Fibroblast of skin of abdomen (primary cell): ENCODE measurements at regions not wholly inside any gene's neighbourhood (a gene's known extent, or its start where the extent isn't known, plus 50 kb on each side); places are given as distances from the start of the nearest gene placed in this dataset.
"Not testable (repeated sequence)": the region's sequence is repeated elsewhere in the genome, so short reads cannot be mapped to it uniquely, and the experiment has no call there.

Experiments
- DNase-seq: peaks from one replicate; pipeline ENCODE4 v3.0.0-alpha.2; 2013

GRCh38 chr11:104704146-104704830 is 194.0 kb downstream of the CASP12 start:
- no peak for DNase-seq

DNA sequence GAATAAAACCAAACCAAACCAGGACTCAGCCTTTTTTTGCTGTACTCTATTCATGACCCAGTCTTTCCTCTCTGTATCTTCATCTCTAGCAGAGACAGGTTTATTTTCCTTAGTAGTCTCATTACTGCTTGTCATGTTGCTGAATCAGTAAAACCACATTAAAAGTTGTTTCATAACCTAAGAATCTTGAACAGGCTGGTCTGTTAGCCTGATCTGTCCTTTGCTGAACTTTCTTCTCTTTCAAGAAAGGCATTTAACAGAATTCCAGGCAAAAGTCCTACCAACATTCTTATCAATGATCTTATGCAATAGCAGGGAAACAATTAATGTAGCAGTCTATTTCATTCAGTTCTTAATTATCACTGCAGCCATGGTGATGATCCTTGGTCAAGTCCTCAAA is 197.7 kb downstream of the CASP12 start:
- DNase-seq = peak; percentile 82

- DNase-seq = no peak
These were observed 198.3 kb downstream of the CASP12 start for GRCh38 chr11:104699981-104700380.

- no peak for DNase-seq
These were observed 203.2 kb downstream of the CASP12 start for GRCh38 chr11:104695065-104695463.

DNA sequence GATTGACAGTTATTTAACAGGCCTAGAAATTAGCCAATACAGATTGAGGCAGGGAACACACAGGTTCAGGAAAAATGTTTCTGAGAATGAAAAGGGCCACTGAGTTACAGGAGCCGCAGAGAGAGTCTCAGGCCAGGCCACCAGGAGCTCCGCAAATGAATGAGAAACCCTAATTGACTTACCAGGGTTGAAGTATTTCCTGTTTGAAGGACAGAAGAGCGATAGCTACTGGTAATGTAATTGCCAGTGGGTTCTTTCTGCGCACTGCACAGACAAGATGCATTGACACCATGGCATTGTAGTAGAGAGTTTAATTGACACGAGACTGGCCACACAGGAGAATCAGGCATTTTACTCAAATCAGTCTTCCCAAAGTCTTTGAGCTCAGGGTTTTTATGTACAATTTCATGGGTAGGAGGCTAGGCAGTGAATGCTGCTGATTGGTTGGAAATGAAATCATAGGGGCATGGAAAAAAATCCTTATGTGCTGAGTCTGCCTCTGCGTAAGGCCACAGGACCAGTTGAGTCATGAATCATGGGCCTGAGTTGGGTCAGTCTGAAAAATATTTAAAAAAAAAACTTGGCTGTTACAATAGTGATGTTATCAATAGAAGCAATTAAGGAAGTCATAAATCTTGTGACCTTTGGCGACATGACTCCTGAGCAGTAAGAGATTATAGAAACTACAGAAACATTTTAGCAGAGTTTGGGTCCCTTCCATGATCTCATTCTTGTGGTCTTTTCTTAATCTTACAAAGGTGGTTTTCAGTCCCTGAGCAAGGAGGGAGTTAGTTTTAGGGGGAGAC is 203.8 kb downstream of the CASP12 start:
- DNase-seq = peak; percentile 92

- no peak for DNase-seq
These were observed 205.5 kb downstream of the CASP12 start for GRCh38 chr11:104692751-104693150.

GRCh38 chr11:104691129-104691528 is 207.1 kb downstream of the CASP12 start:
- DNase-seq = no peak

DNA sequence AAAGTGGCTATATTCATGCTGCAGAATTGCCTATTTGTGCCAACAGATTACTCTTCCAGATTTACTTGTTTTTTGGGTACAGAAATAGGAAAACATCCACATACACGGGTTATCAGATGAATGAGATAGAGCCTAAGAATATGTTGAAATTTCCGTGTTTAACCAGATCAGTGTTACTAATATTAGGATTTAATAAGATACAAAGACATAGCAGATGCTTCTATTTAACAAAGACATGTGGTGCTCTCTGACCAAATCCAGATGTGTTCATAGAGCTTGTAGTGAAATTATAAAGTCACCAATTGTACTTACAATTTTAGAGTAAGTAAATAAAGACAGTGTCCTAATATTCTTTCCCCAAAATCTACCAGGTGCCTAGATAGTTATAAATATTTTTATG is 208.0 kb downstream of the CASP12 start:
- no peak for DNase-seq

DNA sequence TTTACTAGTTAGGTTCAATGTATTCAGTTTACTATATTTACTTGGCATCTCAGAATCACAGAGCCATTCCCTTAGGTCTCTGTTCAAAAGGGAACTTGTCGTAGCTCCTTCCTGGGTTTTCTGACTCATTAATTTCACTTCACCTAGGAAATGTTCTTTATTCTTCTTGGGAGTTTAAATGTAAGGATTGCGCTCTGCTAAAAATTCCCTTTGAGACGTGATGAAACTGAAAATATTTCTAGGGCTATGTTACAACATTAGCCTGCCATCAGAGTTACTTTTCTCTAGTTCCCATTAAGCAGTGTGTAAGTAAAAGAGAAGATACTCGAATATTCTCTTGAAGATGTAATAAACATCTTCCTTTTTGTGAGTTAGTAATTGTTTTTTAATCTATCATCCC is 209.5 kb downstream of the CASP12 start:
- DNase-seq = no peak

- DNase-seq = no peak
These were observed 216.1 kb downstream of the CASP12 start for GRCh38 chr11:104682206-104682605.

DNA sequence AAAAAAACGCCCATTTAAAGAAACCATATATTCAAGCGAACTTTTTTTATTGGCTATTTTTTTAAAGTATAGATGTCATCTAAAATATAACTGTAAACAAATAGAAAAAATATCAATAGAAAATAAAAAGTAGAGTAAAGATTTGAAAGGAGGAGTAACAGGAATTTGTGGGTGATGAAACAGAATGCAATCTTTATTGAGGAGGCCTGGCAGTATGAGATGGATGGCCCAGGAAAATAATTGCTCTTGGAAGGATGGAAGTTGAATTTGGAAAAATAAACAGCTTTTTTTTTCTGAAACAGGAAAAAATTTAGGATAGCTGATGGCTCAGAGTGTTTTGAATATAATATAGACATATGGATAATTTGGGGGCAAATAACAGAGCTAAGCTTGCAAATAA is 219.0 kb downstream of the CASP12 start:
- peak; percentile 31 for DNase-seq

GRCh38 chr11:104678408-104678807 is 219.9 kb downstream of the CASP12 start:
- DNase-seq = no peak

DNA sequence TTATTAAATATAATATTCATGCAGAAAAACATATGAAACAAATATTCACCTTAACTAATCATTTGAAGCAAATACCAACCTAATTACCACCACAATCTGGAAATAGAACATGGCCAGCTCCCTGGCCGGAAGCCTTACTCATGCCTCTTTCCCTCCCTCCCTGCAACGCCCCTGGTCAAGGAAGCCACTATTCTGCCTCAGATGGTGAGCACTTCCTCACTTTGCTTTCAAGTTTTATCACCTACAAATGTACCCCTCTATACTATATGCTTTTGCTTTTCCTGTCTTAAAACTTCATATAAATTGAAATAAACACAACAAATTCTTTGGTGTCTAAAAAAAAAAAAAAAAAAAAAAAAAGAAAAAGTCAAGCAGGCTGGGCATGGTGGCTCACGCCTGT is 221.2 kb downstream of the CASP12 start:
- DNase-seq = not testable (repeated sequence)

- no peak for DNase-seq
These were observed 225.4 kb downstream of the CASP12 start for GRCh38 chr11:104672897-104673296.

- DNase-seq = peak; percentile 85
These were observed 229.3 kb downstream of the CASP12 start for GRCh38 chr11:104668797-104669463.

- no peak for DNase-seq
These were observed 231.6 kb downstream of the CASP12 start for GRCh38 chr11:104666624-104667023.

GRCh38 chr11:104665641-104666040 is 232.6 kb downstream of the CASP12 start:
- peak; percentile 30 for DNase-seq

DNA sequence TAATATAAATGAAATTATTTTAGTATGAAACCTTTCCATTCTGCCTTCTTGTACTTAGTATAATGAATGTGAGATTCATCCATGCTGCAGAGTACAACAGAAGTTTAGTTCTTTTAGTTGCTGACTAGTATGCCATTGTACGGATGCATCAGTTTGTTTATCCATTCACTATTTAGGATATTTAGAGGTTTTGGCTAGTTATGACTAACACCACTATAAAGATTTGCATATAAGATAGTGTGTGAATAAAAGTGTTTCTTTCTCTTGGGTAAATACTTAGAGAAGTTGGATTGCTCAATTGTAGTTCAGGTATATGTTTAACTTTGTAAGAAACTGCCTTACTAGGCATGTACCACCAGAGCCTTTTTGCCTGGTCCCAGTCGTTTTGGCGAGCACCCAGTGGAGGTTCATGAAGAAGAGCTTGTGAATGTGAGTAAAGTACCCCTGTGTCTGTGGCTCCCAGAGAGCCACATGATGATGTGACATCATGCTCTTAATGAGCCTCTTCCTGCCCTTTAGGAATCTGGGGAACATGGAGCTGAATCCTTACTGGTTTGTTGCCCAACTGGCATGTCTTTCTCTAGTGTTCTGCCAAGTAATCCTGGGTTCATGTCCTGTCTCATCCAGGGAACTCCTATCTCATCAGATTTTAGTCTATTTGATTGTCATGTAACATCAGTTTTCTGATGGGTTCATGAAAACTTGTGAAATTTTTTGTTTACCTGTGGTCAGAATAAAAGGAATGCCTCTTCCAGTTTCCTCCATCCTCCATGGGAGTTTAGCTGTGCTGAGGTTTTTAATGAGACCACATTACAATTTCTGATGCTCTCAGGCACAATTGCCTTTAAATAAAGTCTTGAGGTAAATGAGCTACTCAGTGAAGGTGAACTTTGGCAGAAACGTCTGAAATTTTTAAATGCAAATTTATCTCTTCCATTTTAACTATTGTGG is 234.8 kb downstream of the CASP12 start:
- DNase-seq = no peak

GRCh38 chr11:104661901-104662300 is 236.4 kb downstream of the CASP12 start:
- DNase-seq = no peak

DNA sequence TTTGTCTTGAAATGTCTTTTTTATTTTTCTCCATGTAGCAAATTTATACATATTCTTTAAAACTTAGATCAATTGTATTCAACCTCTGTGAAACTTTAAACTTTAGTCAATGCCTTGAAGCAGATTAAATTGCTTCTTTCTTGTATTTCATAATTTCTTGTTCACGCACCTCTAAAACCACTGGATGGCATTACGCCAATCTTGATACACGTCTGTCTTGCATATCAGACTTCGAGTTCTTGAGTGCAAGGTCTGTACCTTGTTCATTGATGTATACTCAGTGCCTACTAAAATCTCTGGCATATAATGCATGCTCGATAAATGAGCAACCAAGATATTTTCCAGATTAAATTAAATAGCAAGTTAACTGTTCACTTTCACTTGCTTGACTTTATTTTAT is 236.8 kb downstream of the CASP12 start:
- no peak for DNase-seq

DNA sequence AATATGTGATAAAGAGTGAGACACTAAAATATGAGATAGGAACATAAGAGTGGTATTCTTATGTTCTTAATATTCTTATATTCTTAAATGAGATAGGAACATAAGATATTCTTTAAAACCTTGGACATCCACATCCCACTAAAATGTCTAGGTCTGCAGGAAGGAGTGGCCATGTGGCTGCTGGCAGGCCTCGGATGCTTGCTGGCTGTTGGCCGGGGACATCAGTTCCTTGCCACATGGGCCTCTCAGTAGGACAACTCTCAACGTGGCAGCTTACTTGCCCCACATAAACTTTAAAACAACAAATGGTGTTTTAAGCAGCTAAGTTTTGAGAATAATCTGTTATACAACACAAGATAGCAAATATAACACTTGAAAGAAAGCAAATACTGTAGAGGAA is 240.1 kb downstream of the CASP12 start:
- DNase-seq = no peak

DNA sequence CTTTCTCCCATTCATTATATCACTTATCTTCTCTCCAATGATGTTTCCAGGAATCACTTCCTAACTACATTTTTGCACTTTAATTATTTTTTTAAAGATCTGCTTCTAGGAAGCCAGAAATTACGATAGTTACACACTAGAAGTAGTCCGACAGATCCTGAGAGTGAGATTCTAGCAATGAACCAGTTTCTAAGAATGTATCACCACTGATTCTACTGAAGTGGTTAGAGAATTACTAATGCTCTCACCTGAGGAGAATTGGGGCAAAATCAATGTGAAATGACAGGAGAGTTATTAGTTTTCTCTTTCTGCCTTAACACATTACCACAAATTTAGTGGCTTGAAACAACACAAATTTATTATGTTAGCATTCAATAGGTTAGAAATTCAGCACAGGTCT is 241.2 kb downstream of the CASP12 start:
- DNase-seq = no peak
